Lung (tissue), 11 donors: ENCODE measurements at regions not wholly inside any gene's neighbourhood (a gene's known extent, or its start where the extent isn't known, plus 50 kb on each side); places are given as distances from the start of the nearest gene placed in this dataset.
A peak's percentile ranks its signal among the peaks of the same experiment; 100 is the strongest.

Experiments
- ATAC-seq: fragments of 200-7000 bp; cut with Tn5 transposase; one replicate; pipeline ENCODE4 v1.9.1; 2020; ENCODE audit warnings: moderate number of reproducible peaks; ENCODE audit not compliant: insufficient read depth, low FRiP score
- DNase-seq, 3 donors: peaks; one replicate each; pipeline ENCODE4 v3.0.0-alpha.2; 2013 to 2017
- H3K27ac ChIP-seq, 2 donors: one replicate each; pipeline ENCODE4 v1.5.1; 2013; ENCODE audit warnings: mild to moderate bottlenecking in 2 of 2, moderate library complexity in 2 of 2, control low read depth in 1 of 2, inconsistent platforms in 1 of 2, low read depth in 1 of 2, low read length in 1 of 2
- H3K27me3 ChIP-seq, 3 donors: one replicate each; pipeline ENCODE4 v1.5.1; 2013; ENCODE audit warnings: low read length in 2 of 3; ENCODE audit not compliant: control insufficient read depth in 3 of 3, insufficient read depth in 3 of 3
- H3K36me3 ChIP-seq, 4 donors: one replicate each; pipeline ENCODE4 v1.5.1; 2013; ENCODE audit warnings: low read length in 4 of 4, mild to moderate bottlenecking in 1 of 4, moderate library complexity in 1 of 4; ENCODE audit not compliant: control insufficient read depth in 4 of 4, insufficient read depth in 4 of 4
- H3K4me1 ChIP-seq, 5 donors: one replicate each; pipeline ENCODE4 v1.5.1; 2013; ENCODE audit warnings: low read length in 5 of 5, mild to moderate bottlenecking in 2 of 5, moderate library complexity in 1 of 5; ENCODE audit not compliant: control insufficient read depth in 5 of 5, insufficient read depth in 5 of 5
- H3K4me3 ChIP-seq: one replicate; pipeline ENCODE4 v1.5.1; 2013; ENCODE audit warnings: mild to moderate bottlenecking, control low read depth, moderate library complexity
- H3K9ac ChIP-seq, 2 donors: one replicate each; pipeline ENCODE4 v1.5.1; 2013; ENCODE audit warnings: low read length in 2 of 2, control low read depth in 1 of 2; ENCODE audit not compliant: insufficient read depth in 1 of 2
- H3K9me3 ChIP-seq, 4 donors: one replicate each; pipeline ENCODE4 v1.5.1; 2013; ENCODE audit warnings: low read length in 3 of 4, mild to moderate bottlenecking in 1 of 4, moderate library complexity in 1 of 4; ENCODE audit not compliant: control insufficient read depth in 4 of 4, insufficient read depth in 3 of 4
- WGBS, 2 donors: extraction: QIAGEN DNeasy Blood & Tissue Kit; methylation state at CpG; one replicate each; pipeline ENCODE4 v1.1.7; 2013; 5-methylcytosine and 5-hydroxymethylcytosine counted together
- TF ChIP-seq, protein P1 (sequence below): IDR thresholded peaks from 2 replicates; pipeline ENCODE4 v1.5.1; 2012; ENCODE audit warnings: mild to moderate bottlenecking; ENCODE audit errors: control extremely low read depth, extremely low read depth
- donor health status: control.
- donor health status: control.
- donor health status: Bipolar disorder and iron deficiency.
- donor health status: healthy.
- donor health status: DM: yes; HTN: yes; CAD: no.

DNA sequence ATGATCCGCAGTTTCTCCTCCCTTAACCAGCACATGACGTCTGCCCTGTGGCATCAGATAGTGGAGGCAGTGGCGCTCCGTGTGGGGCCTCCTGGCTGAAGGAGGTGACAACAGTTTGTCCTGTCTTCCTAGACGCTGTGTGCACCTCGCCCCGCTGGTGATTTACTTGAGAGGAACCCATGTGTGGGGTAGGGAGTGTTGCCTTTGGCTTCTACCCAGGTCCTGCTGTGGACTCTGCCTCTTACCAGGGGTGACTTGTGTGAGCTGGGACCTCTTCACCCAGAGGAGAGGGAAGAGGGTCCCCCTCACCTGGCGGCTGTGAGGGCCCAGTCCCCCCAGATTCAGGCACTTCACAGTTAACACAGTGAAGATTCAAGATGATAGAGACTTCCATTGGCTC lies 77.6 kb downstream of the TMEM18 start:
- no peak for DNase-seq
- 77 to 85% methylated on average over 8 of the region's 8 CpGs for WGBS, 2 donors
- TF ChIP-seq, protein P1, sequence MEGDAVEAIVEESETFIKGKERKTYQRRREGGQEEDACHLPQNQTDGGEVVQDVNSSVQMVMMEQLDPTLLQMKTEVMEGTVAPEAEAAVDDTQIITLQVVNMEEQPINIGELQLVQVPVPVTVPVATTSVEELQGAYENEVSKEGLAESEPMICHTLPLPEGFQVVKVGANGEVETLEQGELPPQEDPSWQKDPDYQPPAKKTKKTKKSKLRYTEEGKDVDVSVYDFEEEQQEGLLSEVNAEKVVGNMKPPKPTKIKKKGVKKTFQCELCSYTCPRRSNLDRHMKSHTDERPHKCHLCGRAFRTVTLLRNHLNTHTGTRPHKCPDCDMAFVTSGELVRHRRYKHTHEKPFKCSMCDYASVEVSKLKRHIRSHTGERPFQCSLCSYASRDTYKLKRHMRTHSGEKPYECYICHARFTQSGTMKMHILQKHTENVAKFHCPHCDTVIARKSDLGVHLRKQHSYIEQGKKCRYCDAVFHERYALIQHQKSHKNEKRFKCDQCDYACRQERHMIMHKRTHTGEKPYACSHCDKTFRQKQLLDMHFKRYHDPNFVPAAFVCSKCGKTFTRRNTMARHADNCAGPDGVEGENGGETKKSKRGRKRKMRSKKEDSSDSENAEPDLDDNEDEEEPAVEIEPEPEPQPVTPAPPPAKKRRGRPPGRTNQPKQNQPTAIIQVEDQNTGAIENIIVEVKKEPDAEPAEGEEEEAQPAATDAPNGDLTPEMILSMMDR: no peak
- no peaks in the 10 kb centered on the region for H3K36me3 ChIP-seq
- no peak overlapping the region for H3K9ac ChIP-seq
- H3K9me3 ChIP-seq: peaks cover 0 to 2% (median 0%) of the 10 kb centered on the region in 4 donors
- H3K4me3 ChIP-seq: no peak overlapping the region
- H3K27ac ChIP-seq: no peak overlapping the region
- H3K4me1 ChIP-seq: peaks cover 0 to 19% (median 0%) of the 10 kb centered on the region in 5 donors
- no peaks in the 10 kb centered on the region for H3K27me3 ChIP-seq
- ATAC-seq: no peak

DNA sequence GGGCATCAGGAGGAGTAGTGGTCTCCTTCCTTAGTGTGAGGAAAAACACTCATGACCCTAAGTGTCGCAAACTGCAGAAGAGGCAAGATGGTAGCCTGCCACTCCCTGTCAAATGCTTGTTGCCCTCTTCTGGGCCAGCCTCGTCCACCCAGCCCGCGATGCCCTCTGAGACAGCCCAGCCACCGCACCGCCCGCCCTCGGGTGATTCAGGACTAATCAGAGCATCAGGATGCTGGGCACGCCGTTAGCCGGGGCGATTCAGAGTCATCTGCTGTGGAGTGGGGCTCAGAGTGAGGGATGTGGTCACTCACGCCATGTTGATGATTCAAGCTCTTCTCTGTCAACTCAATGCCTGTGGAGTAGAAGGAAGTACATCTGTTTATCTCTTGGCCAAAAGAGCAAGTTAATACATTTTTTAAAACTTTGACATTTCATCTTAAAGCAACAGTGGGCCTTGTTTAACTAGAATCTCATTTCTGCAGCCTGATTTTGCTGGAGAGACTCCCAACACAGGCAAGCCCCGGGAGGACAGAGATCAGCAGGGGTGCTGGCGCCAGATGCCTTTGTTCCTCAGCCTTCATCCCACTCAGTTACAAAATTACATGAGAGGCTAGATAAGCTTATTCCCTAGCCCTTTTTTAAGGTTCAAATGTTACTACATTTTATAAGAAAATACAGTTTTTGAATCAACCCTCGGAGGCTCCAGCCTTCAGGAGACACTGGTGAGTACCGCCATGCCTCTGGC lies 79.0 kb downstream of the TMEM18 start:
- peaks cover 0 to 19% (median 0%) of the 10 kb centered on the region in 5 donors for H3K4me1 ChIP-seq
- no peak for ATAC-seq
- no peaks in the 10 kb centered on the region for H3K27me3 ChIP-seq
- TF ChIP-seq, protein P1: no peak
- DNase-seq: peak in 1 of 3 donors; percentile 41
- no peak overlapping the region for H3K4me3 ChIP-seq
- peaks cover 0 to 2% (median 0%) of the 10 kb centered on the region in 4 donors for H3K9me3 ChIP-seq
- H3K27ac ChIP-seq: no peak overlapping the region
- 87 to 92% methylated on average over 17 of the region's 17 CpGs for WGBS, 2 donors
- H3K9ac ChIP-seq: no peak overlapping the region
- H3K36me3 ChIP-seq: no peaks in the 10 kb centered on the region

DNA sequence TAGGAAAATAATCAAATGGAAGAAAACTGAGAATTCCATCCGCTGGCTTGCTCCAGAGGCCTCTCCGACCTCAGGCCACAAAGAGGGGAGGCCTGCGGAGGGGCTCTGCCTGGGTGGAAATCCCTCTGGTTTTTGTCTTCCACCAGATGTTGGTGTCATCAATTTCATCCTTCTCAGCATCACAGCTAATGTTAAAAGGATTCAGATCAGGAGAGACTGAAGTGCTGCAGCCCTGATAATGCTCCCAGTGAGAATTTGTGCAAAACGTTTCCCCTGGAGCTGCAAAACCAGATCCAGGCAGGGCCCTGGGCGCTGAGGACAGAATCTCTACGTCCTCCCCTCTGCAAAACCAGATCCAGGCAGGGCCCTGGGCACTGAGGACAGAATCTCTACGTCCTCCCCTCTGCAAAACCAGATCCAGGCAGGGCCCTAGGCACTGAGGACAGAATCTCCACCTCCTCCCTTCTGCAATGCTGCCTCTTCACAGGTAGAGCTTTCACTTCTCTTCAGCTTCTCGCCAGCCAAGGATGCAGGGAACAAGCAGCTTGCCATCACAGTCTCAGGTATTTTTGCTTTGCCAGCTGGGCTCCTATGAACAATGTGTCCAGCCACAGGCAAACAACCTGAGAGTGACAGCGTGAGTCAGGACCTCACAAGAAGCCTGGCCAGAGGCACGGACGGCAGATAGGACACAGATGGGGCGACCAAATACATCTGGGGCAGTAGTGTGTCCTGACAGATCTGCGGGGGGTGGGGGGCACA lies 81.2 kb downstream of the TMEM18 start:
- Histone ChIP-seq H3K9me3 (peaks cover 0 to 2% (median 0%) of the 10 kb centered on the region in 4 donors), H3K36me3 (no peaks in the 10 kb centered on the region), H3K4me1 (peaks cover 0 to 19% (median 0%) of the 10 kb centered on the region in 5 donors), H3K27ac (no peak overlapping the region), H3K27me3 (no peaks in the 10 kb centered on the region), H3K9ac (no peak overlapping the region), H3K4me3 (no peak overlapping the region)
- TF ChIP-seq, protein P1: no peak
- ATAC-seq (no peak), DNase-seq (peak in 1 of 3 donors; percentile 38)
- 75 to 83% methylated on average over 13 of the region's 13 CpGs for WGBS, 2 donors
